Transverse colon (tissue), 3 donors: ENCODE measurements at regions not wholly inside any gene's neighbourhood (a gene's known extent, or its start where the extent isn't known, plus 50 kb on each side); places are given as distances from the start of the nearest gene placed in this dataset.

Experiments used
- EP300 ChIP-seq: sonication (generic); formaldehyde crosslinking; IDR thresholded peaks from one replicate; pipeline ENCODE4 v1.6.1; 2017; ENCODE audit warnings: antibody characterized with exemption, low read depth
- POLR2AphosphoS5 ChIP-seq, 3 donors: sonication (generic); formaldehyde crosslinking; IDR thresholded peaks; one replicate each; pipeline ENCODE4 v1.6.1; 2016; ENCODE audit warnings: antibody characterized with exemption in 3 of 3

GRCh38 chr6:43851204-43851865 is 81.3 kb downstream of the VEGFA start:
- no peak for TF ChIP-seq POLR2AphosphoS5 (IDR thresholded peaks at IDR 0.05)
- TF ChIP-seq EP300 = no peak
